ENCODE measurements at regions not wholly inside any gene's neighbourhood (a gene's known extent, or its start where the extent isn't known, plus 50 kb on each side); places are given as distances from the start of the nearest gene placed in this dataset.

GRCh38 chr15:62765916-62766315 lies 276.6 kb upstream of the TPM1 start:
- no peak for TF ChIP-seq CTCF (IDR thresholded peaks at IDR 0.05)
- TF ChIP-seq JUN (CRISPR knock-in tag; IDR thresholded peaks at IDR 0.05) = no peak
- TF ChIP-seq TP53 (CRISPR knock-in tag; IDR thresholded peaks at IDR 0.05) = no peak
- TF ChIP-seq ZNF512 (CRISPR knock-in tag; IDR thresholded peaks at IDR 0.05; ENCODE audit: borderline replicate concordance) = no peak
- no peak for TF ChIP-seq STAT6 (CRISPR knock-in tag; conservative IDR thresholded peaks at IDR 0.05; ENCODE audit: low read depth)
- TF ChIP-seq ZNF317 (CRISPR knock-in tag; IDR thresholded peaks at IDR 0.05; ENCODE audit: borderline replicate concordance, low read depth) = no peak
